Stomach (tissue), 8 donors: ENCODE measurements at regions not wholly inside any gene's neighbourhood (a gene's known extent, or its start where the extent isn't known, plus 50 kb on each side); places are given as distances from the start of the nearest gene placed in this dataset.

Source experiments
- DNase-seq, 2 donors: peaks; one replicate each; pipeline versions ENCODE4 v3.0.0 to v3.0.0-alpha.2; 2013 to 2019
- H3K27ac ChIP-seq, 5 donors: fragments of 200-600 bp in 4 of 5; sonication (generic) in 4 of 5; one replicate each; pipeline ENCODE4 v1.5.1; 2013 to 2019; ENCODE audit warnings: mild to moderate bottlenecking in 1 of 5, moderate library complexity in 1 of 5
- H3K27me3 ChIP-seq, 3 donors: fragments of 200-600 bp; sonication (generic); one replicate each; pipeline ENCODE4 v1.5.1; 2017 to 2019; ENCODE audit warnings: mixed run types in 1 of 3
- H3K36me3 ChIP-seq, 4 donors: fragments of 200-600 bp; sonication (generic); 1 replicate in 3 of 4; 2 replicates in 1 of 4; pipeline ENCODE4 v1.5.1; 2016 to 2019
- H3K4me1 ChIP-seq, 4 donors: fragments of 200-600 bp; sonication (generic); one replicate each; pipeline ENCODE4 v1.5.1; 2016 to 2019
- H3K4me3 ChIP-seq, 4 donors: fragments of 200-600 bp; sonication (generic) in 3 of 4; one replicate each; pipeline ENCODE4 v1.5.1; 2016 to 2019; ENCODE audit warnings: mild to moderate bottlenecking in 1 of 4
- H3K9me3 ChIP-seq, 4 donors: fragments of 200-600 bp; sonication (generic); one replicate each; pipeline ENCODE4 v1.5.1; 2016 to 2019
- CTCF ChIP-seq, 7 experiments: fragments of 450-650 bp in 4 of 7; fragments of 200-600 bp in 3 of 7; sonication (generic) in 3 of 7; IDR thresholded peaks; one replicate each; pipeline ENCODE4 v1.5.1; 2016 to 2019; ENCODE audit warnings: antibody characterized with exemption in 7 of 7, control low read depth in 2 of 7, mild to moderate bottlenecking in 1 of 7
- EP300 ChIP-seq: sonication (generic); formaldehyde crosslinking; IDR thresholded peaks from one replicate; pipeline ENCODE4 v1.6.1; 2017; ENCODE audit warnings: antibody characterized with exemption
- POLR2A ChIP-seq, 4 donors: fragments of 450-650 bp; IDR thresholded peaks; one replicate each; pipeline ENCODE4 v1.6.1; 2016; ENCODE audit warnings: antibody characterized with exemption in 4 of 4, control low read depth in 2 of 4, mild to moderate bottlenecking in 1 of 4, moderate library complexity in 1 of 4
- POLR2AphosphoS5 ChIP-seq, 3 donors: sonication (generic); formaldehyde crosslinking; IDR thresholded peaks; one replicate each; pipeline ENCODE4 v1.6.1; 2016; ENCODE audit warnings: antibody characterized with exemption in 3 of 3
- WGBS, 5 donors: extraction: QIAGEN DNeasy Blood & Tissue Kit in 3 of 5; methylation state at CpG; one replicate each; pipeline versions ENCODE4 v1.1.5 to v1.1.7; 2013 to 2018; 5-methylcytosine and 5-hydroxymethylcytosine counted together
- intact Hi-C: fragments of 100-400 bp; cut with DNase I; formaldehyde crosslinking; loops from one replicate; pipeline ENCODE4 v1.15.1; 2023; ENCODE audit warnings: low total_unique reads
- donor health status: healthy with polysubstance abuse.
- donor health status: Bipolar disorder and iron deficiency.
- donor health status: healthy.

GRCh38 chr18:41134426-41134825, 820.6 kb upstream of the PIK3C3 start:
- H3K4me3 ChIP-seq, result no peak overlapping the region
- TF ChIP-seq POLR2AphosphoS5 (IDR thresholded peaks at IDR 0.05) (no peak), EP300 (no peak), CTCF (IDR thresholded peaks at IDR 0.05) (no peak), POLR2A (IDR thresholded peaks at IDR 0.05) (no peak)
- intact Hi-C loops, result no loop called here
- no peak for DNase-seq
- H3K36me3 ChIP-seq, result no peaks in the 10 kb centered on the region
- WGBS, 5 donors, result 46 to 58% (median 53%) methylated on average over 4 of the region's 4 CpGs
- H3K9me3 ChIP-seq, result no peaks in the 10 kb centered on the region
- no peaks in the 10 kb centered on the region for H3K27me3 ChIP-seq
- no peak overlapping the region for H3K27ac ChIP-seq
- no peaks in the 10 kb centered on the region for H3K4me1 ChIP-seq

GRCh38 chr18:41131050-41131449, 824.0 kb upstream of the PIK3C3 start:
- H3K36me3 ChIP-seq, result no peaks in the 10 kb centered on the region
- no peak for DNase-seq

GRCh38 chr18:41128545-41128944, 826.5 kb upstream of the PIK3C3 start:
- Histone ChIP-seq H3K4me1 (no peaks in the 10 kb centered on the region), H3K36me3 (no peaks in the 10 kb centered on the region), H3K9me3 (peaks cover 0 to 3% (median 0%) of the 10 kb centered on the region in 4 donors), H3K27ac (no peak overlapping the region), H3K4me3 (no peak overlapping the region), H3K27me3 (no peaks in the 10 kb centered on the region)
- 87 to 90% (median 89%) methylated on average over 3 of the region's 3 CpGs for WGBS, 5 donors
- intact Hi-C loops, result no loop called here
- TF ChIP-seq POLR2AphosphoS5 (IDR thresholded peaks at IDR 0.05), result no peak
- no peak for TF ChIP-seq POLR2A (IDR thresholded peaks at IDR 0.05)
- no peak for TF ChIP-seq EP300
- TF ChIP-seq CTCF (IDR thresholded peaks at IDR 0.05), result no peak
- DNase-seq, result no peak

More at GRCh38 chr18:41131050-41131449, 824.0 kb upstream of the PIK3C3 start:
- Histone ChIP-seq H3K9me3 (no peaks in the 10 kb centered on the region), H3K27ac (no peak overlapping the region), H3K27me3 (no peaks in the 10 kb centered on the region), H3K4me1 (no peaks in the 10 kb centered on the region), H3K4me3 (no peak overlapping the region)
- intact Hi-C loops, result no loop called here
- WGBS, 5 donors, result 54 to 83% (median 75%) methylated on average over 2 of the region's 2 CpGs
- no peak for TF ChIP-seq POLR2A (IDR thresholded peaks at IDR 0.05)
- no peak for TF ChIP-seq POLR2AphosphoS5 (IDR thresholded peaks at IDR 0.05)
- TF ChIP-seq EP300, result no peak

GRCh38 chr18:41128126-41128525, 826.9 kb upstream of the PIK3C3 start:
- no peak for DNase-seq
- Histone ChIP-seq H3K9me3 (peaks cover 0 to 3% (median 0%) of the 10 kb centered on the region in 4 donors), H3K27me3 (no peaks in the 10 kb centered on the region), H3K27ac (no peak overlapping the region), H3K36me3 (no peaks in the 10 kb centered on the region), H3K4me3 (no peak overlapping the region), H3K4me1 (no peaks in the 10 kb centered on the region)
- TF ChIP-seq POLR2A (IDR thresholded peaks at IDR 0.05), result no peak
- no peak for TF ChIP-seq EP300
- no peak for TF ChIP-seq POLR2AphosphoS5 (IDR thresholded peaks at IDR 0.05)
- TF ChIP-seq CTCF (IDR thresholded peaks at IDR 0.05), result no peak
- intact Hi-C loops, result no loop called here

GRCh38 chr18:41126541-41127235, 828.3 kb upstream of the PIK3C3 start:
- Histone ChIP-seq H3K9me3 (peaks cover 0 to 3% (median 0%) of the 10 kb centered on the region in 4 donors), H3K27ac (no peak overlapping the region), H3K27me3 (no peaks in the 10 kb centered on the region), H3K4me1 (no peaks in the 10 kb centered on the region), H3K36me3 (no peaks in the 10 kb centered on the region), H3K4me3 (no peak overlapping the region)
- intact Hi-C loops, result no loop called here
- no peak for TF ChIP-seq POLR2A (IDR thresholded peaks at IDR 0.05)
- no peak for TF ChIP-seq POLR2AphosphoS5 (IDR thresholded peaks at IDR 0.05)
- no peak for TF ChIP-seq CTCF (IDR thresholded peaks at IDR 0.05)
- no peak for TF ChIP-seq EP300
- 43 to 60% (median 51%) methylated on average over 2 of the region's 2 CpGs for WGBS, 5 donors
- DNase-seq, result no peak
